Heart left ventricle (tissue), 16 donors: ENCODE measurements at regions not wholly inside any gene's neighbourhood (a gene's known extent, or its start where the extent isn't known, plus 50 kb on each side); places are given as distances from the start of the nearest gene placed in this dataset.

Experiments
- ATAC-seq, 4 donors: fragments of 200-7000 bp; cut with Tn5 transposase; one replicate each; pipeline ENCODE4 v1.9.1; 2020 to 2022; ENCODE audit warnings: moderate library complexity in 4 of 4, mild to moderate bottlenecking in 3 of 4, moderate number of reproducible peaks in 1 of 4
- DNase-seq, 5 donors: peaks; one replicate each; pipeline ENCODE4 v3.0.0-alpha.2; 2020
- H3K27ac ChIP-seq, 12 donors: fragments of 200-600 bp; sonication (generic) in 4 of 12; one replicate each; pipeline versions ENCODE4 v1.5.0 to v1.8.0; 2016 to 2022; ENCODE audit warnings: mild to moderate bottlenecking in 2 of 12
- H3K27me3 ChIP-seq, 9 donors: fragments of 200-600 bp; sonication (generic) in 2 of 9; one replicate each; pipeline versions ENCODE4 v1.5.1 to v1.8.0; 2016 to 2022; ENCODE audit warnings: mild to moderate bottlenecking in 3 of 9
- H3K36me3 ChIP-seq, 9 donors: fragments of 200-600 bp; sonication (generic) in 2 of 9; one replicate each; pipeline versions ENCODE4 v1.5.0 to v1.8.0; 2018 to 2022; ENCODE audit warnings: mild to moderate bottlenecking in 2 of 9
- H3K4me1 ChIP-seq, 12 donors: fragments of 200-600 bp; sonication (generic) in 4 of 12; one replicate each; pipeline versions ENCODE4 v1.5.0 to v1.8.0; 2016 to 2022; ENCODE audit warnings: mild to moderate bottlenecking in 3 of 12
- H3K4me3 ChIP-seq, 12 donors: fragments of 200-600 bp; sonication (generic) in 4 of 12; one replicate each; pipeline versions ENCODE4 v1.5.0 to v1.8.0; 2017 to 2022; ENCODE audit warnings: mild to moderate bottlenecking in 9 of 12, moderate library complexity in 4 of 12
- H3K9me3 ChIP-seq, 12 donors: fragments of 200-600 bp; sonication (generic) in 4 of 12; one replicate each; pipeline versions ENCODE4 v1.5.0 to v1.8.0; 2016 to 2022; ENCODE audit warnings: mild to moderate bottlenecking in 1 of 12
- CTCF ChIP-seq, 12 donors: fragments of 200-600 bp; sonication (generic) in 4 of 12; IDR thresholded peaks; one replicate each; pipeline versions ENCODE4 v1.5.0 to v1.8.0; 2018 to 2022; ENCODE audit warnings: antibody characterized with exemption in 12 of 12, mild to moderate bottlenecking in 5 of 12
- POLR2A ChIP-seq, 2 donors: fragments of 450-650 bp; IDR thresholded peaks; one replicate each; pipeline ENCODE4 v1.6.1; 2017; ENCODE audit warnings: antibody characterized with exemption in 2 of 2, mild to moderate bottlenecking in 2 of 2, moderate library complexity in 2 of 2
- WGBS, 4 donors: extraction: QIAGEN DNeasy Blood & Tissue Kit in 2 of 4; methylation state at CpG; one replicate each; pipeline versions ENCODE4 v1.1.5 to v1.1.7; 2013 to 2018; 5-methylcytosine and 5-hydroxymethylcytosine counted together
- intact Hi-C, 10 donors: fragments of 100-400 bp; cut with DNase I; formaldehyde crosslinking; loops; one replicate each; pipeline versions ENCODE4 v1.11.1 to v1.14.2; 2022
- donor health status: ischemic (EF 13 %, LVEDD 7.1; RV severe dilation, severe dysfunction).
- donor health status: healthy with polysubstance abuse.
- donor health status: DM: no; HTN: yes; CAD: no.
- donor health status: DM: no; HTN: no; CAD: no.
- donor health status: ischemic (EF 25% LVEDD 6.9; RV normal size, moderate dysfunction).
- donor health status: ischemic (EF 25% LVEDD 5.7; RV mildly dilated, moderate dysfunction).
- donor health status: healthy.
- donor health status: DM: yes; HTN: yes; CAD: no.
- donor health status: ischemic (EF 35%, LVEDD 5.7; RV mildly dilated, moderate dysfunction).
- donor health status: nonischemic (EF 11% LVEDD 7.7; RV severe dilation, severe dysfunction).
- donor health status: DM: yes; HTN: yes; CAD: no.
- donor health status: PGD.
- donor health status: ischemic (EF 29% LVEDD 5.4; RV normal size, mild dysfunction).
- donor health status: nonischemic (EF 23%, LVEDD 6.1; RV moderate dilation, normal function).

GRCh38 chr11:116136987-116137674 is 632.9 kb upstream of the CADM1 start:
- intact Hi-C loops = loop anchor here in 1 of 10 donors (10.0 kb wide), 1 partner anchor 58 kb away; no protein-coding TSS in a partner anchor
- no peaks in the 10 kb centered on the region for H3K9me3 ChIP-seq
- H3K4me3 ChIP-seq = no peak overlapping the region
- H3K27ac ChIP-seq = peak overlapping the region in 2 of 12 donors; percentile 40 to 41
- peaks cover 0 to 25% (median 0%) of the 10 kb centered on the region in 12 donors for H3K4me1 ChIP-seq
- no peaks in the 10 kb centered on the region for H3K36me3 ChIP-seq
- peak in 1 of 5 donors; percentile 26 for DNase-seq
- TF ChIP-seq CTCF (IDR thresholded peaks at IDR 0.05) (no peak), POLR2A (IDR thresholded peaks at IDR 0.05) (no peak)
- 62 to 71% (median 68%) methylated on average over 9 of the region's 9 CpGs for WGBS, 4 donors
- ATAC-seq = no peak
- peaks cover 0 to 4% (median 0%) of the 10 kb centered on the region in 9 donors for H3K27me3 ChIP-seq

GRCh38 chr11:116135891-116136290 is 631.7 kb upstream of the CADM1 start:
- H3K36me3 ChIP-seq = no peaks in the 10 kb centered on the region
- intact Hi-C loops = loop anchor here in 1 of 10 donors (10.0 kb wide), 1 partner anchor 59 kb away; no protein-coding TSS in a partner anchor
- H3K27ac ChIP-seq = no peak overlapping the region
- no peaks in the 10 kb centered on the region for H3K9me3 ChIP-seq
- no peak overlapping the region for H3K4me3 ChIP-seq
- no peak for ATAC-seq
- no peaks in the 10 kb centered on the region for H3K27me3 ChIP-seq
- WGBS, 4 donors = 88 to 94% (median 93%) methylated on average over 2 of the region's 2 CpGs
- no peak for DNase-seq
- peaks cover 0 to 25% (median 0%) of the 10 kb centered on the region in 12 donors for H3K4me1 ChIP-seq
- no peak for TF ChIP-seq POLR2A (IDR thresholded peaks at IDR 0.05)
- no peak for TF ChIP-seq CTCF (IDR thresholded peaks at IDR 0.05)

DNA sequence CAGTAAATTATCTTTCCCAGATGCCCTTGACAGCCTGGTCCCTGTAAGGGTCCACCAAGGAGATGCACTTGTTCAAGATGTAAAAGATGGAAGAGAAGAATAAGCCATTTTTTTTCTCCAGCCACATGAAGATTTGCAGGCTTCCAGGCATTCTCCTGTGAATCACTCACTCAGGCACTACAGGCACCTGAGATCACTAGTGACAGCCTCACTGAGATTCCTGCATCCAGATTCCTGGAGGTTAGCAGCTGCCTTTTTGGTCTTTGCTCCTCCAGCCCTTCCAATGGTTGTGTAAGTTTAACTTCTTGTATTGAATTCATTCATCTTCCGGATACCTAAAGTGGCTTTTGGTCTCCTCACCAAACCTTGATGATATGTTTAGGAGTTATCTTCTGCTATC is 630.2 kb upstream of the CADM1 start:
- TF ChIP-seq POLR2A (IDR thresholded peaks at IDR 0.05) (no peak), CTCF (IDR thresholded peaks at IDR 0.05) (no peak)
- DNase-seq = no peak
- WGBS, 4 donors = 77 to 100% (median 86%) methylated on average over 1 of the region's 1 CpG
- Histone ChIP-seq H3K27ac (no peak overlapping the region), H3K36me3 (no peaks in the 10 kb centered on the region), H3K4me3 (no peak overlapping the region), H3K27me3 (peaks cover 0 to 4% (median 0%) of the 10 kb centered on the region in 9 donors), H3K9me3 (no peaks in the 10 kb centered on the region), H3K4me1 (peaks cover 0 to 25% (median 0%) of the 10 kb centered on the region in 12 donors)
- ATAC-seq = no peak
- intact Hi-C loops = loop anchor here in 1 of 10 donors (10.0 kb wide), 1 partner anchor 60 kb away; no protein-coding TSS in a partner anchor

GRCh38 chr11:116132273-116132978 is 628.2 kb upstream of the CADM1 start:
- TF ChIP-seq CTCF (IDR thresholded peaks at IDR 0.05) (no peak), POLR2A (IDR thresholded peaks at IDR 0.05) (no peak)
- no peak for ATAC-seq

More at GRCh38 chr11:116132273-116132978, 628.2 kb upstream of the CADM1 start:
- DNase-seq = no peak
- Histone ChIP-seq H3K9me3 (no peaks in the 10 kb centered on the region), H3K4me3 (no peak overlapping the region), H3K4me1 (peaks cover 0 to 25% (median 0%) of the 10 kb centered on the region in 12 donors), H3K27ac (no peak overlapping the region), H3K27me3 (peaks cover 0 to 4% (median 0%) of the 10 kb centered on the region in 9 donors), H3K36me3 (no peaks in the 10 kb centered on the region)
- 89 to 92% (median 91%) methylated on average over 13 to 14 of the region's 14 CpGs for WGBS, 4 donors
- intact Hi-C loops = loop anchor here in 1 of 10 donors (10.0 kb wide), 1 partner anchor 62 kb away; no protein-coding TSS in a partner anchor
